Breast epithelium (tissue), 3 donors: ENCODE measurements at regions not wholly inside any gene's neighbourhood (a gene's known extent, or its start where the extent isn't known, plus 50 kb on each side); places are given as distances from the start of the nearest gene placed in this dataset.

ENCODE experiments used
- CTCF ChIP-seq, 3 donors: fragments of 450-650 bp; IDR thresholded peaks; one replicate each; pipeline ENCODE4 v1.5.1; 2016 to 2017; ENCODE audit warnings: antibody characterized with exemption in 3 of 3, mild to moderate bottlenecking in 3 of 3, moderate library complexity in 3 of 3
- POLR2A ChIP-seq: fragments of 450-650 bp; IDR thresholded peaks from one replicate; pipeline ENCODE4 v1.6.1; 2016; ENCODE audit warnings: antibody characterized with exemption, mild to moderate bottlenecking, moderate library complexity
- POLR2AphosphoS5 ChIP-seq, 3 donors: sonication (generic); formaldehyde crosslinking; IDR thresholded peaks; one replicate each; pipeline ENCODE4 v1.6.1; 2017; ENCODE audit warnings: antibody characterized with exemption in 3 of 3

GRCh38 chr7:136274636-136275345 lies 297.6 kb upstream of the MTPN start:
- TF ChIP-seq CTCF (IDR thresholded peaks at IDR 0.05) (no peak), POLR2A (no peak), POLR2AphosphoS5 (IDR thresholded peaks at IDR 0.05) (no peak)
